GM10266 (cell line): ENCODE measurements at regions not wholly inside any gene's neighbourhood (a gene's known extent, or its start where the extent isn't known, plus 50 kb on each side); places are given as distances from the start of the nearest gene placed in this dataset.

ENCODE experiments used
- DNase-seq: peaks from one replicate; pipeline ENCODE4 v3.0.0; 2012; ENCODE audit errors: extremely low spot score
- TF ChIP-seq, protein P1 (sequence below): IDR thresholded peaks from 2 replicates; pipeline ENCODE4 v1.5.1; 2012; ENCODE audit warnings: mild to moderate bottlenecking, low read depth; ENCODE audit not compliant: control insufficient read depth, insufficient read depth; ENCODE audit errors: missing control alignments

DNA sequence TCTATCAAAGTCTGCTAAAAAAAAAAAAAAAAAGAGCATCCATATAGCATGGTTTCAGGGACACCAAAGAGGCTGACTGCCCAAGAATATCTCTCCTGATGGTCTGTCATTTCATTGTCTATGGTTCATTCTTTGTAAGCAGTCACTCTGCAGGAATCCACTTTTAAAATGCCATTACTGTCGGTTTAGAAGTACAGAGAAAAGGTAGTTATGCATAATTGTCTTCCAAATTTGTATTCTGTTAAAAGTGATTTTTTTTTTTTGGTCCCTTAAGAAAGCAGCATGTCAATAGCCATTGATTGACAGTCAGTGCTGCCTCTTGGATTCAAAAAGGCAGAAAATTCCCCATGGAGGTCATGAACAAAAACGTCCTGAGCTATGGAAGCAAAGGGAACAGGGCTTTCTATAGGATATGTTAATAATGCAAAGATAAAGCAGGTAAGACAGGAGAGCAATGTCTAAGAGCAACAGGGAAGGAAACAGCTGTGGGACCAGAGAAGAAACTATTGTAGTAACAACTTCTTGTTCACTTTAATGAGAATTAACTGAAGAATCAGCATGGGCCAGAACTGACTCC lies 245.8 kb downstream of the TMX3 start:
- TF ChIP-seq, protein P1, sequence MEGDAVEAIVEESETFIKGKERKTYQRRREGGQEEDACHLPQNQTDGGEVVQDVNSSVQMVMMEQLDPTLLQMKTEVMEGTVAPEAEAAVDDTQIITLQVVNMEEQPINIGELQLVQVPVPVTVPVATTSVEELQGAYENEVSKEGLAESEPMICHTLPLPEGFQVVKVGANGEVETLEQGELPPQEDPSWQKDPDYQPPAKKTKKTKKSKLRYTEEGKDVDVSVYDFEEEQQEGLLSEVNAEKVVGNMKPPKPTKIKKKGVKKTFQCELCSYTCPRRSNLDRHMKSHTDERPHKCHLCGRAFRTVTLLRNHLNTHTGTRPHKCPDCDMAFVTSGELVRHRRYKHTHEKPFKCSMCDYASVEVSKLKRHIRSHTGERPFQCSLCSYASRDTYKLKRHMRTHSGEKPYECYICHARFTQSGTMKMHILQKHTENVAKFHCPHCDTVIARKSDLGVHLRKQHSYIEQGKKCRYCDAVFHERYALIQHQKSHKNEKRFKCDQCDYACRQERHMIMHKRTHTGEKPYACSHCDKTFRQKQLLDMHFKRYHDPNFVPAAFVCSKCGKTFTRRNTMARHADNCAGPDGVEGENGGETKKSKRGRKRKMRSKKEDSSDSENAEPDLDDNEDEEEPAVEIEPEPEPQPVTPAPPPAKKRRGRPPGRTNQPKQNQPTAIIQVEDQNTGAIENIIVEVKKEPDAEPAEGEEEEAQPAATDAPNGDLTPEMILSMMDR = no peak
- DNase-seq = no peak

DNA sequence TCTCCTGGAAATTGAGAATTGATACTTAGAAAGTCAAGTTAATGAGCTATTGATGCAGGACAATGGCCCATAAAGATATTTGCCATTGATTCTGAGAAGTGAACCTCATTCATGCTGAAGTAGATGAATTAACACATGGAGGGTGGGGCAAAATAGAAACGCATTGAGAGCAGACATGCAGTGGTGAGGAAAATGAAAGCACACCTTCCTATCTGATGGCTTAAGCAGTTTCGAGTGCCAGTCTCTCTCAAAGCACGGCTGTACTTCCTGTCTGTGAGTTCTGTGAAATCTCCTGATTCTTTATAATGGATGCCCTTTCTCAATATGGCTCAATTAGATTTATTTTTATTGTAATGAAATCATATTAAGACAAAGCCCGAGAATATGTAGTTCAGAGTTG lies 247.0 kb downstream of the TMX3 start:
- DNase-seq = no peak
- TF ChIP-seq, protein P1 = no peak

DNA sequence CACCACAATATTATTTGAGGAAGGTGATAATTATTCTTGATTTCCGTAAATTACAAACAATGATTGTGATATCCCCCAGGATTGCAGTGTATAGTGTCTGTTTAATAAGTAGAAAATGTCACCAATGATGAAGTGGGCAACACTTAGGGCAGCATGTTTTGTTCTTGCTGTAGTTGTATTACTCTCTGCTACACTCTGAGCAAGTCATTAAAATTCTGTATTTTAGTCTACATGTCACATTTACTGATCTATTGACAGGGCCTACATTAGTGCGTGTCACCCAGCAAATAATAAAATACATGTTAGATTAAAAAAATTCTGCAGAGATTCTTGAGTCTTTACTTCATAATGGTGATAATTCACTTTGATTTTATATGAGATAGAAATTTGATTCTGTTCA lies 247.6 kb downstream of the TMX3 start:
- TF ChIP-seq, protein P1 = no peak
- no peak for DNase-seq

DNA sequence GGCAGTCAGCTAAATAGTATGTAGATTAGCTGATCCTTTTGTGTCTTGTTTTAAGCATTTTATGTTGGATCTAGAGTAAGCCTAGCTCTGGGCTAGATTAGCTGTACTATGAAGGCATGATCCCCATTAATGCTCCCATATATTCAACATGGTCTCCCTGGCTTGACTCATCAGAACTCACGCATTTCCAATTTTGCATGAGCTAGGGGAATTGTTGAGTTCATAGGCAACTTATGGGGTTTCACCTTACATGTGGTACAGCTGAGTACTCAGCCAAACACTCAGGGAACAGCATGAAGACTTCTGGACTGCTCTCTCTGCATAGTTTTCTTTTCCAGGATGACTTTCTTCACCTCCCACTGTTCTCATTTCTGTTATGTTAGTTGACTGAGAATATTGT lies 248.2 kb downstream of the TMX3 start:
- DNase-seq = no peak
- TF ChIP-seq, protein P1 = no peak

DNA sequence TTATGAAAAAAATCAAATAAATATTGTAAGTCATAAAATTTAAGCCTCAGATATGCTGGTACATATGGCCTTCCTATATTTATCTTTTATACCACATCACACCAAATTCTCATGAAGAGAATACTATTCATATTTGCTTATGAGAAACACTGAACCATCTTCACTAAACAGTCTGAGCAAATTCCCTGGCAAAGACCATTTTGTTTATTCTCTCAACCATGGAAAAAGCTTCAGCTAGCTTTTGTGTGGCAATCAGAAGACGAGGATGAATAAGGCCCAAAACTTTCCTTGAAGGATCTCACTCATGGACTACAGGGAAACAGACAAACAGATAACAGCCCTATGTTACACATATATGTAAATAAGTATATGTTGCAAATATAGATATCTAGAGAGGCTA lies 252.1 kb downstream of the TMX3 start:
- TF ChIP-seq, protein P1 = no peak
- no peak for DNase-seq

DNA sequence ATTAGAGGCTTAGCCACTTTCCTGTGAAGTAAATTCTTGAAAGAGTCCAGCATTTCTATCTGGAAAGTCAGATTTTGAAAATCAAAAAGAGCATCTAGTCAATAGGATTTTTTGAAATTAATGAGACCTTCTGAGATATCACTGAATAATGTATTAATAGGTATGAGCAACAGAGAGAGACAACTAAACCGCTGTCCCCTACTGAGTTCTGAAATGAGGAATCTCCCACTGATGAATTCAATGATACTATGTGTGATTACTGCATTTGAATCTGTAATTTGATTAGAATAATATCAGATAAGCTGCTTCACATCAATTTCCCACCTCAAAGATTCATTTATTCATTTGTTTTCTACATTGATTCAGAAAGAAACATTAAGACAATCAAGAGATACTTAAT lies 252.8 kb downstream of the TMX3 start:
- TF ChIP-seq, protein P1 = no peak
- DNase-seq = no peak

DNA sequence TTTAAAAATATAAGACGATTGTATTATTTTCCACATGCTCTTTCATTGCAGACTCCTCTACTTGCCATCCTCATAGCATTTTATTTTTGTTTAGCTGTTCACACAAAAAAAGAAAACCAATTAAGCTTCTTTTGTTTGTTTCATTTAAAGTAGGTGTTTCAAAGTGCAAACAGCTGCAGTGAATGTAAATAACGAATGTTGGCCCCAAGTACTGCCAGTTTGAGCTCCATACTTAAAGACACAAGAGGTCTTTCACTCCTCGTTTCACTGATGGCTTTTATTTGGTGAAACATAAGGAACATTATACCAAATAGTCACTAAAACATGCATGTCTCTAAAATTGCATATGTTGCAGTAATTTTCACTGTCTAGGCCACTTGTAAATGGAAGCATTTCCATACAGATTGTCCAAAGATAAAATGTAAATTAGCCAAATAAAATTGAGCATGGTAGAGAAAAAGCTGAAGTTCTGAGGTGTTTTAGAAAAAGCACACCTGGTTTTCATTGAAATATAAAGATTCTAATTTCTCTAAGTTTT lies 253.4 kb downstream of the TMX3 start:
- no peak for DNase-seq
- TF ChIP-seq, protein P1 = no peak
